HG03280 (cell line): ENCODE measurements at regions not wholly inside any gene's neighbourhood (a gene's known extent, or its start where the extent isn't known, plus 50 kb on each side); places are given as distances from the start of the nearest gene placed in this dataset.
"Not testable (repeated sequence)": the region's sequence is repeated elsewhere in the genome, so short reads cannot be mapped to it uniquely, and the experiment has no call there.

Source experiments
- ATAC-seq: cut with Tn5 transposase; IDR thresholded peaks from one replicate; pipeline ENCODE4 v1.9.1; 2021; ENCODE audit warnings: mild to moderate bottlenecking, moderate library complexity; ENCODE audit not compliant: unreplicated experiment

DNA sequence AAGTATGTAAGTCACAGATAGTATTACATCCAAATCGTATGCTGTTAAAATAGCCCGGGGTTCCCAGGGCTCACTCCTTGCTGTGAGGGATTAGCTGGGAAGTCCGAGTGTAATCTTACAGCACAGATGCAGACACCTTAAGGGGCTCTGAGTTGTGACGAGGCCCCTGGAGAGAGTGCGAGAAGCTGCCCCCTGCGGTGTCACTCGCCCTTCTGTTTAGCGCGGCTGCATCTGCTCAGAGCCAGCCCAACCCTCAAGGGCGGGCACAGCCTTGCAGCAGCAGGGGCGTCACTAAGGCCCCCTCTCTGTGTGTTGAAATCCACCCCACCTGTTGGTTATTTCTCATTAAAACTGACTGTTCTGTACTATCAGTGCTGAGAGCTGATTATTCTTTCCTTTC is 135.8 kb downstream of the LAT start:
- ATAC-seq: not testable (repeated sequence)

DNA sequence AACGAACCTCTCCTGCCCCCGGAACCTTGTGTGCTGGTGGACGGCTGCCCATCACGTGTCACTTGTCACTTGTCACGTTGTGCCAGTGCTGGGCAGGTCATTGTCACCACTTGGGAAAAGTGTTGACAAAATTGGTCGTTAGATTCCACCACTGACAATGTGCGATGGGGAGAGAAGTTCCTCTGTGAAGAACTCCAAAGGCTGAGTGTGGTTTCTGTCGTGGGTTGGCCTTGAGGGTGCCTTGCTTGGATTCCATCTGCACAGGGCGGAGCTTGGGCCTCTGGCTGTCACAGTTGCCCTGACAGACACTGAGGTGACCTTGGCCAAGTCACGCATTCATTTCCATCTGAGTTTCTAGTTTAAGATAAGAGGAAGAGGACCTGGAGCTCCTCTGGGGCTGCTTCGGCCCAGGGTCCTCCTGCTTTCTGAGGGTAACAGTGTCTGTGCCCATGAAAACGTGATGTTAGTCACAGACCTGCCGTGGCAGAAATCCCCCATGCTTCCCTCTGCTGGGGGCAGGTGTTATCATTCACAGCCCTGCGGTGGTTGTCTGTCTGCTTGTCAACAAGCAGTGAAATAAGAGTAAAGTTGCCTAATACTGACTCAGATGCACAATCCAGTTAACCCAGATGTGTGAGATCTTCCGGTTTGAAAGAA is 133.6 kb downstream of the LAT start:
- ATAC-seq: not testable (repeated sequence)

DNA sequence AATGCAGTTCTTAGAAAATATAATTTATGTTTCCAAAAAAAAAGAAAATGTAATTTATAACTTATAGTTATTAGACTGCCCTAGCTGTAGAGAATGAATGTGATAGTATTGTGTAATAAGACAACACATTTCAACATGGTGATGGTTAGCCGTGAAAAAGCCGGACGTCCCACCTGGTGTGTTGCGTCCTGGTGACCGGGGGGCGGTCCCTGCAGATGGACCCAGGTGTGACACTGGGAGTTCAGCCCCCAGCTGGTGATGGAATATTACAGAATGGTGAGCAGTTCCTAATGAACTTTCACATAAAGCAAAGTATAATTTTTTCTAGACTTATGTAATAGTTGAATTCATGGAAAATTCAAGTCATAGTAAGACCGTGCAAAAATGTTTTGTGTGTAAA is 132.8 kb downstream of the LAT start:
- no peak for ATAC-seq

DNA sequence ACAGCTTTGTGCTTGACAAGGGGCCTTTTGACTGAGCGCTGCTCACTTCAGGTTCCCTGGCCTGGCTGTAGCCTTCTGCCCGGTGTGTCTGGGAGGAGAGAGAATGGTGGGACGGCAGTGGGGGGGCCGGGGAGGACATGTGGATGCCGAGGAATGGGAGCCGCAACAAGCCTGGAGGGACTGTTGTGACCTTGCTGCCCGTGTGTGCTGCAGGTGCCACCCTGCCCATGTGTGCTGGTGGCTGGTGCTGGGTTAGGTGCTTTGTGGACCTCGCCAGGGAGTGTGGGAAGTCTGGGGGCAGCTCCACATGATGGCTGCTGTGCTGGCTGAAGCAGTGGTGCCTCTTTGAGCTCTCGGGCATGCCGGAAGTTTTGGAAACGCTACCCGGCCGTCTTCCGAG is 132.1 kb downstream of the LAT start:
- no peak for ATAC-seq

DNA sequence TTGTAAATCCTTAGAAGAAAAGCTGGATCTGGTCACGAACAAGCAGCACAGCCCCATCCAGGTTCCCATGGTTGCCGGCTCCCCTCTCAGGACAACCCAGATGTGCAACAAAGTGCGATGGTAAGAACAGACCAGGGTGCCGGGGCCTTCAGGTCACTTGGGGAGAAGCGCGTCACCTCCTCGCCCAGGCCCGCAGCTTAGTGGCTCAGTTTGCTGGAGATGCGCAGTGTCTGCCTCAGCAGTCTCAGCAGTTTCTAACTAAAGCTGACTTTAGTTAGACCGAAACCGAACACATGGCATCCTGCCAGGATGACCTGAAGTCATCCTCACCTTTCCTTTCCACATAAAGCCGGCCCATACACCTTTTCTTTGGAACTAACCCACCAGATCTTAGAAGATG is 131.4 kb downstream of the LAT start:
- not testable (repeated sequence) for ATAC-seq

DNA sequence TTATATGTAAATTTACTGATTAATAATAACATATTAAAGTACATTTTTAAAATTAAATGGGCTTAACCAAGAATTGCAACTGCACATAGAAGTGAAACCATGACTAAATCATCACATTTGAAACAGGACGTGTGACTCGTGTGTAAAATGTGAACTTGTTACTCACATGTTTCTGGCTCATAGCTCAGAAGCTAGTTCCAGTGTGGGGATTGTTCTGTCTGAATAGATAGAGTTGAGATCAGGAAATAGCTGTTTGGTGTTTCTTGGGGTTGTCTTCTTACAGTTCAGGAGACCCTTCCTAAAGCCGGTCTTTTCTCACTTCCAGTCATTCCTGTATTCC is 130.9 kb downstream of the LAT start:
- ATAC-seq: not testable (repeated sequence)

DNA sequence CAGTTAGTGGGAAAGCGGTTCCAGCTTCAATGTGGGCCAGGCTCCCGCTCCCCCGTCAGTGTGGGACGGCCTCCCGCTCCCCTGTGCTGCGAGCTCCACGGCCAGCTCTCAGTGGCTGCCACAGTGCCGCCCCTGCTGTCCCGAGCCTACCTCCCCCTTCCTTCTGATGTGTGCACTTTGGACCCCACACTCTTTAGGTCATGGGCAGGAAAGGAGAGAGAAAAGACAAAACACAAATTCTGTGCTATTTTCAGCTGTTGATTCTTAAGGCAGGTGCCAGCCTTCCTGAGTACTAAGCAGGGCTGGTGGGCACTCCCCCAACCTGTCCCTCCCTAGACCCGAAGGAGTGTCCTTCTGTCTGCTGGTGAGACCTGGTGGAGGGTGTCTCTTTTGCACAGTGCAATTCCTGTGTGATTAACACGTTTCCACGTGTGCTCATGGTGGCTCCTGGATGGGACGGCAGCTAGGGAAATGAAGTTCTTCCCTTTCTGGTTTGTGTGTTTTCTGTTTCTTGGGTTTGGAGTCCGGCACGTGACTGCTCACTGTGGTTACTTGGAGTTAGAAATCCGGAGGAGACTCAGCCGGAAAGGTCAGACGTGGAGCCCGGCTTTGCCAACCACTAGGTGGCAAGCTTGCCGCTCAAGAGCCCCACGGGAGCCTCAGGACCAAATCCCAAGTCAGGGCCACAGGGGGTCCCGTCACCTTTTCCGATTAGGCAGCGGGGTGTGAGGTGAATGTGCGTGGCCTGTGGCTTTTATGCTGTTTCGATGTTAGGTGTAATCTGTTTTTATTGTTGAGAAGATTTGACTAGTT is 130.3 kb downstream of the LAT start:
- ATAC-seq: not testable (repeated sequence)

DNA sequence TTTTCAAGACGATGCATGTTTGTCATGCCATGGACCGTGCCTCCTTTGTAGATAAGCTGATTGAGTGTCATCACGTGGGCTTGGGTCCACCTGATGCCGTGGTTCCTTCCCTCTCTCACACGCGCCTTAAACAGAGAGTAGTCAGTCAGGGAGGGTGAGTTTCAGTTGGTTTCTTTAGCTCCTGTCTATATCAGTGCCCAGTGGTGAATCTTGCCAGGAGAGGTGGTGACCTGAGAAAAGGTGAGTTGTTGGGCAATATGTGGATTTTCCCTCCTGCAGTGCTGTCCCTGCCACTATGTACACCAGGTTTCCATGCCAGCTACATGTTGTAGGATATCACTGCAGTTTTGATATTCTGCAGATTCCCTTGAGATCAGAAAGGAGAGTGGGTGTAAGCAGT is 129.7 kb downstream of the LAT start:
- ATAC-seq: no peak

DNA sequence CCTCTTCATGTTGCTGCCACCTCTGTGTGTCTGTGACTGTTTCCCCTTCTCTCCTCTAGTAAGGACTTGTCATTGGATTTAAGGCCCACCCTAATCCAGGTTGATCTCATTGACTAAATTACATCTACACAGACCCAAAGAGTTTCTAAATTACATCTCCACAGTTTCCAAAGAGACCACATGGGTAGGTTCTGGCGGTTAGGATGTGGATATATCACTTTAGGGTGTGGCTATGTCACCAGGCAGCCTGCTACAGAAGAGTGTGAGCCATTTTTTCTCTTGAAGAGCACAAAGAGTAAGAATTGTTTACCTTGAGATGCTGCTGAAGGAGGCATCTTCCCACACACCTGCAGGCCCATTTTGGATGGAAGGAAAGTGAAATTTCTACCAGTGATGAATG is 128.6 kb downstream of the LAT start:
- not testable (repeated sequence) for ATAC-seq

DNA sequence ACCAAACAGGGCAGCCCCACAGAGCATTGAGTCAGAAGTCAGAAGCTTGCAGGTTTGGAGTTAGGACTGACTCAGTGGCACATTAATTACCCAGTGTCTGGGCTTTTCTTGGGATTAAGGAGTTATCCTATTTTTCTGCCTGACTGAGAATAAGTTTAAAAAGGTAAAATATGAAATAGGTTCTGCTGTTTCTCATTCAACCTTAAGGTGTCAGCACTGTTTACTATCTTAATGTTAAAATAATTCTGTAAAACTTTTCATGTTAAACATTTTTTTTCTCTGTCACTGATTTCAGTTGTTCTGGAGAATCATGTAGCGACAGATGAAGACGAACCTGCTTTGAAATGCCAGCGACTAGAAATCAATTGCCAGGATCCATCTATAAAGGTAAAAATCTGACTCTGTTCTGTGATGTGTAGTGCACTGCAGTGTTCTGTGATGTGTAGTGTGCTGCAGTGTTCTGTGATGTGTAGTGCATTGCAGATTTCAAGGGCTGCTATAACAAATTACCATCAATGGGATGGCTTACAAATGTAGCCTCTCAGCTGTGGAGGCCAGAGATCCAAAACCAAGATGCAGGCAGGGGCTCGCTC is 128.0 kb downstream of the LAT start:
- ATAC-seq: no peak

DNA sequence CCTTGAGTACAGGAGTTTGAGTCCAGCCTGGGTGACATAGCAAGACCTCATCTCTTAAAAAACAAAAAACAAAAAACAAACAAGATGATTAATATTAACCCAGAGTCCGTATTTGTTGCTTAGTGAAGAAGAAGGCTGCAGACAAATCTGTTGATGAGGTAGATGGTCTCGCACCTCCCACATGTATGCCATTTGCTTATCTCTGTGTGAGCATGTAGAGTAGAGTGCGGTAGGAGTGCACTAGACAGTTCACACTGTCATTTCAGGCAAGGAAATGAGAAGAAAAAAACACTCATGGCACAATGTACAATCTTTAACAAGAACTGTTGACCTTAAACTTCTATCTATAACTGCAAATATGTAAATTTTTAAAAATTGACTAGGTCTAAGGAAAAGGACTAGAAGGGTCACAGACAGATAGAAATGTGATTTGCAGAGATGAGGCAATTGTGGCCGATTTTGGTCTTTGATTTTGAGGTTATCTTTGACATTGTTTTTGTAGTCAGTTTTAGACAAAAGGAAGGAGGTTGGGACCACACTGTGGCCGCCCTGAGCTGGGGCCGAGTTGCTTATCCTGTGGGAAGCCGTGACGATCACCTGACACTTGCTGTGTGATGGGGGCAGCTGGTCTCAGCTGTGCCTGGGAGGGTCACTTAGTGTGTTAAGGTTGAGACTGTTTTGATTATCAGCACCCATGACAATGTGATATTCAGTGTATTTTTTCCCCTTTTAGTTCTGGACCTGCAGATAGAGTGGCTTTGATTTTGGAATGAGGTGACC is 127.2 kb downstream of the LAT start:
- not testable (repeated sequence) for ATAC-seq

DNA sequence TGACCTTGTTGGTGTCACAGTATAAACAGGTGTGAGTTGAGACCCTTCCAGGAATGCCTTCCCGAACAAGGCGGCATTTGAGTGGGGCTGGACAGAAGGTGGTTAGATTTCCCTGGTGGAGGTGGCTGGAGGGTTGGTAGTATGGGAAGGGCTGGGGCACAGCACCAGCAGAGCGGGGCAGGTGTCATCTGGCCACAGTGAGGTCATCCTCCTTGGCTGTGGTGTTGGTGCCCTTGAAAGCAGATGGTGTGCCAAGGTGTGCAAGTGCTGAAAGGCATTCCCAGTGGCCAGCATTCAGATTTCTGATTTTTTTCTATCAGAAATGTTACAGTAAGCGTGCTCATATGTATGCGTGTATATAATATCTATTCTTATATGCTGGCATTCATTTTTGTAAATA is 126.6 kb downstream of the LAT start:
- ATAC-seq: no peak

DNA sequence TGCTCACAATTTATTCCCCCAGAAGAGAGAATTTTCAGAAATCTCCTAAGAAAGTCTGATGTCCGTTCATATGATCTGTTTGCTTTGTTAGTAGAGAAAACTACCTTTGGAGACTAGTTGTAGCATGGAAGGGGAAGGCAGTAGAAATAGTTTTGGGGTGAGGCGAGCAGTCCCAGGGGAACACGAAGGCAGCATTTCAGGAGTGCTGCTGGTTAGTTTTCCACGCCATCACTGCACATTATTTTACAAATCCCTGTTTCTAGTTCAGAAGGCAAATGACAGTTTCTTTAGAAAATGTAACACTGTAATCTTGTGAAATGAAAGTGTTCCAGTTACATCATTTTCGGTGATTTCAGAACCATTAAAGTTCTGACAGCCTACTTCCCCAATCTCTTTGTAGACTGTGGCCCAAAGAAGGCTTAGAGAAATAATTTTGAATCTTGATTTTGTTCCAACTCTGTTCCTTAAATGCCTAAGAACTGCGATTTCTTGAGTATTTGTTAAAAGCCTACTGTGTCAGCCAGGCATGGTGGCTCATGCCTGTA is 123.8 kb downstream of the LAT start:
- ATAC-seq: not testable (repeated sequence)

DNA sequence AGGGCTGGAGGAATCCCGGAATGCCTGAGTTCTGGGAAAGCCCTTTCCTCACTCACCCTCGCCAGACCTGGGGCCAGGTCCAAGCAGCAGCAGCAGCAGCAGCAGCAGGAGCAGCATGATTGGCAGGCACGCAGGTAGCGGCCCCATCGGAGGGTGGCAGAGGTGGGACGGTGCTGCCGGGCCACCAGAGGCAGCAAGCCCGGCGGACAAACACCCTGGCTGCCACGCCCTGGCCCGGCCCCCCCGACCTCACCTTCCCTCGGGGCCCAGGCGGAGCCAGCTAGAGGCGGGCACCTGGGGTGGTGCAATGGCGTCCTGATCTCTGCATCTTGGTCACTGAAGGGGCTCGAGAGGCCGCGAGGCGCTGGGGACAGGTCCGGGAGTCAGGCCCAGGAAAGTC is 122.4 kb downstream of the LAT start:
- no peak for ATAC-seq

DNA sequence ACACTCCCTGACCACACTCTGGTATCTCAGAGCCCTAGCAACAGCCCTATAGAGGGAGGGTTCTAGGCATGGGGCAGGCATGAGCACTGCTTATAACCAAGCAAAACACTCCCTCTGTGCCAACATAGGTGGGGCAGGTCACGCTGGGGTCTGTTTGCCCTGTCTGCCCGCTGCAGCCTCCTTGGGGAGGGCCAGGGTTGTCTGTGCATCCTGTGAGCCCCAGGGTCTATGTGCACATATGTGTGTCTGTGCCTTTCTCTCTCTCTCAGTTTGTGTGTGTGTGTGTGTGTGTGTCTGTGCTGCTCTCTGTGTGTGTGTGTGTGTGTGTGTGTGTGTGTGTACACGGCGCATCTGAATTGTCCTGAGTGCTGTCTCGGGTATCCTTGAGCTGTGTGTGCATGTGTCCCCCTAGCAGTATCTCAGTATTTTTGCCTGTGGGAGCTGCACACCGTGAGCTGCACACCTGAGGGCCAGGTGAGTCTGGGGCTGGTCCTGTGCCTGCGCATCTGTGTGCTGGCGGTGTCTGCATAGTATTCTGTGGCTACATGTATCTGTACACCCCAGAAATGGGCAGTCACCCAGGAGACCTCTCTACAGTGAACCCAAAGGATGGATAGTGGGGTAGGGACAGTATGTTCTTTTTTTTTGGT is 121.5 kb downstream of the LAT start:
- ATAC-seq: not testable (repeated sequence)

DNA sequence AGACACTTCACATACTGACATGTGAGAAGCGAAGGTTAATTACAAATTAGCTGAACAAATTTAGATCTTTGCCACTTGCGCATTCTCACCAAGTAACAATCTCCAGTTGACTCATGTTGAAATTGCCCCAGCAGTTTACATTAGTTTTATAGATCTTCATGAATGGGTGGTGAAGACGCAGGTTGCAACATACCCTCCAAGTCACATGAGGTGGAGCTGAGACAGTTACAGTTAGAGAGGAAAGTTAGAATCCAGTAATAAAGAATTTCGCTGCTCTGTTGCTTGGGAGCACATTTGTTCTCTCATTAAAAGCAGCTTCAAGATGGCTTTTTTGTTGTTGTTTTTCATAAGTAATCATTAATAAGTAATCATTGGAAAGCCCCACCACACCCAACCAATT is 119.7 kb downstream of the LAT start:
- not testable (repeated sequence) for ATAC-seq

DNA sequence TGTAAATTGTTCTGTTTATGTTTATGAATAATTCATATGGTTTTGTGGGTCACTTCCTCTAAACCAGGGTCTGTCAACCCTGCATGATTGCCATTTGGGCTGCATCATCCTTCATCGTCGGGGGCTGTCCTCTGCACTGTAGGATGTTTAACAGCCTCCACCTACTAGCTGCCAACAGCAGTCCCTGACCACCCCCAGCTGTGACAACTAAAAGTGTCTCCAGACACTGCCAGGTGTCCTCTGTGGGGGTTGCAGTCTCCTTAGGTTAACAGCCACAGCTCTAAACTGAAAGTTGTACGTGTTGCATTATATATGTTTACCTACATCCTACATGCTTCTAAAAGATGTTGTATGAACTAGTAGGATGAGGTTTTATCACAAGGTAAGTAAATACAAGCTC is 113.1 kb downstream of the LAT start:
- not testable (repeated sequence) for ATAC-seq

DNA sequence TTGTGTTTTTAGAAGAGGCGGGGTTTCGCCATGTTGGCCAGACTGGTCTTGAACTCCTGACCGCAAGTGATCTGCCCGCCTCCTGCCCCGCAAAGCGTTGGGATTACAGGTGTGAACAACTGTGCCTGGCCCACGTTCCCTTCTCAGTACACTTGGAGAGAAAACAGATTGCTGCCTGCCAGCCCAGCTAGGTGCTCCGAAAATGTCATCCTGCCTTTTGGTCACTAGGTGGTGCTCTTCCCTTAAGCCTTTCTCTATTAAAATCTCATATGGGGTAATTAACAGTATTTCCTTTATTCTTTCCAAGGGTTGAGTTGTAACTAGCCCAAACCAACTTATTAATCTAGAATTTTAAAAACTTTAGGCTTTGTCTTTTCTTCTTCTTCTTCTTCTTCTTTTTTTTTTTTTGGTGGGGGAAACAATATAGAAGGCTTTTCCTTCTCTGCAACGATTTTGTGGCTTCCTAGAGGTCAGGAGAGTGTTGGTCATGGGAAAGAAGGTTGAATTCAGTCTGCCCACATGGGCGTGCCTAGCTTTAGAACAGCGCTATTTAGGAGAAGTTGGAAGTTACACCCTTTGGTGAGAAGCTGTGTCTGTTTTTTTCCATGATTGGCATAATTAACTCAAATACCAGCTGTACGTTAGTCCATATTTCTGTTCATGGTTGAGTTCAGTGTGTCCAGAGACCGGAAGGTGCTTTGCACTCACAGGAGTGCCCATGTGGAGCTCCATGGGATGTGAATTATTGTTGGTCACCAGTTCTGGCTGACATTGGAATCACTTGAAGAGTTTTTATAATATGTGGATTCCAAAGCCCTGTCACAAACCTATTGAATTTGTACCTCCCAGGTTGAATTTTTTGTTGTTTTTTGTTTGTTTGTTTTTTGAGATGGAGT is 110.1 kb downstream of the LAT start:
- ATAC-seq: not testable (repeated sequence)

DNA sequence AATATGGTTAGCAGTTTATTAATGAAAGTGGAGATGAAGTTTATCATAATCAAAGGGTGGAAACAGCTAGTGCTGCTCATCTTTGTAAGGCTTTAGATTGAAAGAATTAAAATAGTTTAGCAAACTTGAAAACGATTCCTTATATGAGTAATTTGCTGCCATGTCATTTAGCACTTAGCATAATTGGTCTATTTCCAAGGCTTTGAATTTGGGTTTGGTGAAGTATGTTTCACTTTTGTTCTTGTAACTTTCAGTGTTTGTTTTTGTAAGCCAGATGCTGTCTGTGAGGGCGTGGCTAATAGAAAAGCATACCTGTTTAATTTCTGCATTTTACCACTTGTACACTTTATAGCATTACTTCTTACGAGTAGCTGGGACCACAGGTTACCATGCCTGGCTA is 109.5 kb downstream of the LAT start:
- ATAC-seq: not testable (repeated sequence)

DNA sequence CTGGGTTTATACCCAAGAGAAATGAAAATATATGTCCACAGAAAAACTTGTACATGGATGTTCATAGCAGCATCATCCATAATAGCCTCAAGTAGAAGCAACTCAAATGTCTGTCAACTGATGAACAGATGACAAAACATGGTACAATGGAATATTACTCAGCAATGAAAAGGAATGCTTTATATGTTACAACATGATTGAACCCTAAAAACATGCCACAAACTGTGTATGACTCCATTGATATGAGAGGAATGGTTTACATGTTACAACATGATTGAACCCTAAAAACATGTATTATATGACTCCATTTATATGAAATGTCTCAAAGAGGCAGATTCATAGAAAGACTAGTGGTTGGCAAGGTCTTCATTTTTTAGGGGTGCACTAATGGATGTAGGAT is 104.8 kb downstream of the LAT start:
- not testable (repeated sequence) for ATAC-seq
